HG03064 (cell line): ENCODE measurements at regions not wholly inside any gene's neighbourhood (a gene's known extent, or its start where the extent isn't known, plus 50 kb on each side); places are given as distances from the start of the nearest gene placed in this dataset.
A peak's percentile ranks its signal among the peaks of the same experiment; 100 is the strongest.
"Not testable (repeated sequence)": the region's sequence is repeated elsewhere in the genome, so short reads cannot be mapped to it uniquely, and the experiment has no call there.

Experiments
- ATAC-seq: cut with Tn5 transposase; IDR thresholded peaks from one replicate; pipeline ENCODE4 v1.9.1; 2021; ENCODE audit warnings: low read depth; ENCODE audit not compliant: unreplicated experiment

- ATAC-seq = no peak
These were observed 51.5 kb upstream of the GRM3 start for GRCh38 chr7:86592185-86592584.

DNA sequence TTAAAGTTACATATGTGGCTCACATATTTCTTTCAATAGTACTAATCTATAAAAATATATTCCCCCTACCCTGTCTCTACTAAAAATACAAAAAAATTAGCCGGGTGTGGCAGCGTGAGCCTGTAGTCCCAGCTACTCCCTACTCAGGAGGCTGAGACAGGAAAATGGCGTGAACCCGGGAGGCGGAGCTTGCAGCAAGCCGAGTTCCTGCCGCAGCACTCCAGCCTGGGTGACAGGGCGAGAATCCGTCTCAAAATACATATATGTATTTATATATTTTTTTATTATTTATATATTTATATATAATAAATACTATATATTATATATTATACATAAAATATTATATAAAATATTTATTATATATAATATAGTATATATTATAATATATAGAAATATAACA, 69.7 kb upstream of the GRM3 start:
- no peak for ATAC-seq

DNA sequence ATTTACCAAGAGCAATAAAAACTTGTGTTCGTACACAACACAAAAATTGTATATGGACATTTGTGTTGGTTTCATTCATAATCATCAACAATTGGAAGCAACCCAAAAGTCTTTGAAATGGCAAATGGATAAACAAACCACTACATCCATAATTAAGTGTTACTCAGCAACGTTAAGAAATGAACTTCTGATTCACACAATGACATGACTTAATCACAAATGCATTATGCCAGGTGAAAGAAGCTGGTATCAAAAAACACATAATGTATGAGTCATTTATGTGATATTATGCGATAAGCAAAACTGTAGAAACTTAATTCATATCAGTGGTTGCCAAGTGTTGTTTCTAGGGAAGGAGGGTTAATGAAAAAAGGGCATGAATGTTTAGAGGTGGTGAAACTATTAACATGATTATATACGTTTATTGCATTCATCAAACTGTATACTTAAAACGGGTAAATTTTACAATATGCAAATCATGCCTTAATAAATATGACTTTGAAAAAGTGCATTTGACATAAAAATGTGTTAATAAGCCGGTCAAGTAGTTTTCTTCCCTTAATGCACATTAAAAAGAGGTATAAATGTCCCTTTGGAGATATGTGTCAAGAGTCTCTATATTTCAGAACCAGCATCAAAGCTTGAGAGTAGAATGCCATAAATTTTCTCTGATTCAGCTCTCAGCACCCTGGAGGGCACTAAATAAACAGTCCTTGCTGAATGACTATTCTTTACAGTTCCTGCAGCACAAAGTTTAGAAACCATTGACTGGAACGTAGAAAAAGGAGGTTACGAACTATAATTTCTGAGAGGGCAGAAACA, 84.8 kb upstream of the GRM3 start:
- ATAC-seq = no peak

DNA sequence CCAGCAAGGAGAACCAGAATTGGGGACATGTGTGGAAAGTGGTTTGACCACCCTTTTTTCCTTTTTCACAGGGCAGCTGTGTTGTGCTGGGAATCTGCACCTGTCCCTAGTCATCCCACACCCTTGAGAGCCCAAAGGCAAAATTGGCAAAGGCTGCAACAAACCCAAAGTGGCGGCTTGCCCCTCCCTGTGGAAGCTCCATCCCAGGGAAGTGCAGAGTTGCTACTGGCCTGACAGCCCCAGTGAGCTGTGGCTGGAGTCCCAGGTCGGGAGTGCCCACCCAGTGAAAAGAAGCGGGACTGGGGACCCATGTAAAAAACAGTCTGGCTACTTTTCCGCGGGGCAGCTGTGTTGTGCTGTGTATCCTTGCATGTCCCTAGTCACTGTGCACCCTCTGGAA, 109.1 kb upstream of the GRM3 start:
- no peak for ATAC-seq

GRCh38 chr7:86504229-86504628, 139.5 kb upstream of the GRM3 start:
- no peak for ATAC-seq

GRCh38 chr7:86499986-86500385, 143.7 kb upstream of the GRM3 start:
- ATAC-seq = no peak

DNA sequence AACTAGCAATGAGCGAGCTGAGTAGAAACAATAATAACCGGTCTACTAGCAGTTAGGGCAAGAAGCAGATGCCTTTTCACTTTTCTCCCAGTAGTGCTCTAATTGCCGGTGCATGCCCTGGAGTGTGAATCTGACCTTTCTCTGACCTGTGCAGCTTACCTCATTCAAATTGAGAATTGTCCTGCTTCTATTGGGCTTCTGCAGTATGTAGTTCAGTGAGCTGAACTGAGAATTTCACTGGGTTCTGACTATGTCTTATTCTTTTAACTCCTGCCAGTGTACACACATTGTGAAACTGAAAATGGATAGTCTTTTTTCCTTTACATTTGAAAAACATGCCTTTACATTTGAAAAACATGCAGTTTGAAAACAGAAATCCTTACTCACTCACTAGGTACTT, 157.9 kb upstream of the GRM3 start:
- no peak for ATAC-seq

- no peak for ATAC-seq
These were observed 164.6 kb upstream of the GRM3 start for GRCh38 chr7:86479144-86479543.

GRCh38 chr7:86477343-86477935, 166.3 kb upstream of the GRM3 start:
- ATAC-seq = no peak

- ATAC-seq = no peak
These were observed 172.9 kb upstream of the GRM3 start for GRCh38 chr7:86470763-86471162.

DNA sequence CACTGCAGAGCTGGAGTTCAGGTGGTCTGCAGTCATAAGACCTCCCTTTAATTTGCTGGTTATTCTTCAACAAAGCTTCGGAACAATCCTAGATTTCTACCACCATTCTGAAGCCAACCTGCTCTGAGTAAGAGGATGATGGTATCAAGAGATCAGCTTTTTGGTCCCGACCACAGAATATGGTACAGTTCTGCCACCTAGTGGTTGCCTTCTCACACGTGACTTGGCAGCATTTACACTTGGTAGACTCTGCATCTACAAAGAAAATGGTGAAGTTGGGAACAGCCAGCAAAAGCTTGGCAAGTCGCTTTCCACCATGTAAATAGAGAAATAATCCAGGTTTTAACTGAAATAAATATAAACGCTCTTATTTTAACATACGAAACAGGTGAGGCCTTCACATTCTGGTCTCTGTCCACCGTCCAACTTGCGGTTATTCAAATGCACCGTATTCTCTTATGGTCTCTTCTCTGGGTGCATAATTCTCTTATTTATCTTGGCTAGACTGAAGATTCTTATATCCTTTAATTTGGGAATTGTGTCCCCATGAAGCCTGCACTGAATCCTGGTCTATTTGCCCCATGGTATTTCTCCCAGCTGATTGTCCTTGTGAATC, 173.9 kb upstream of the GRM3 start:
- peak; percentile 89 for ATAC-seq

GRCh38 chr7:86454753-86455152, 189.0 kb upstream of the GRM3 start:
- ATAC-seq = no peak

- ATAC-seq = no peak
These were observed 190.3 kb upstream of the GRM3 start for GRCh38 chr7:86453454-86453853.

DNA sequence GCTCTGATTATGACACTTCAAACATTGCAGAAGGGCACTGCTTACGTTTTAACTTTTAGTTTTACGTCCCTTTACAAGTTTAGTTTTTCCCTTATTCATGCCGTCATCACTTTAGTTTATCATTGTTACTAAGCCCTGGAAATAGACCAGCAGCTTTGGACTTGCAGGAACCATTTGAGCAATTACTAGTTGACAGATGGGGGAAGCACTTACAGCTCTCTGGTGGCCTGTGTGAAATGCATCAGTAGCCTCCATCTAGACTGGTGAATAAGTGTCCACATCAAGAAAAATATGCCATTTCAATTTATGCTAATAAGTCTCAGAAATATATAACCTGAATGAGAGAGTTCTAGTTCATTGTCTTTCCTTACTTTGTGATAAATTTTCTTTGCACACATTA, 194.9 kb upstream of the GRM3 start:
- ATAC-seq = no peak

DNA sequence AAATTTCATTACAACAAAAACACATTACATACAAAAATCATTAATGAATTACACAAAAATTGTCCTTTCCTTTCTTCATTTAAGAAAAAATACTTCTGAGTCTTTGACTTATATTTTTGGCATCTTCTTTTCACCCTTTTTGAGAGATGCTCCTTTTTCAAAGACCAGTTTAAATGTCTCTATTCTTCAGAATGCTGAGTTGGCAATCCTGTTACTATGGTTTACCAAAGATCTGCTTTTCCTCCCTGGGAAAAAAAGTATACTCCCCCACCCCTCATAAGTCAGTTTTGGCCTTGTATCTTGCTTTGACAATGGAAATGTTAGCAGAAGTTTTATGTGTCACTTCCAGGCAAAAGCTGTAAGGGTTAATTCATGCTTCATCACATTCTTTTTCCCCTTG, 198.4 kb upstream of the GRM3 start:
- no peak for ATAC-seq

DNA sequence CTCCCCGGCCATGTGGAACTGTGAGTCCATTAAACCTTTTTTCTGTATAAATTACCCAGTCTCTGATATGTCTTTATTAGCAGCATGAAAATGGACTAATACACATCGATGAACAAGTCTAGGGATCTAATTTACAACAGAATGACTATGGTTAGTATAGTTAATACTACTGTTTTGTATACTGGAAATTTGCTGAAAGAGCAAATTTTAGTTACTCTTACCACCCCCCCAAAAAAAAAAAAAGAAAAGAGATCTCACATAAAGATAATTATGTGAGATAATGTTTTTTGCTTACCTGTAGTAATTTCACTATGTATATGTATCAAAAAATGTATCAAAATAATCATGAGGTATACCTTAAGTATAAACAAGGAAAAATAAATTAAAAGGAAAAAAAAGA, 199.5 kb upstream of the GRM3 start:
- ATAC-seq = no peak

- not testable (repeated sequence) for ATAC-seq
These were observed 203.3 kb upstream of the GRM3 start for GRCh38 chr7:86440420-86440819.

GRCh38 chr7:86437951-86438450, 205.7 kb upstream of the GRM3 start:
- no peak for ATAC-seq

DNA sequence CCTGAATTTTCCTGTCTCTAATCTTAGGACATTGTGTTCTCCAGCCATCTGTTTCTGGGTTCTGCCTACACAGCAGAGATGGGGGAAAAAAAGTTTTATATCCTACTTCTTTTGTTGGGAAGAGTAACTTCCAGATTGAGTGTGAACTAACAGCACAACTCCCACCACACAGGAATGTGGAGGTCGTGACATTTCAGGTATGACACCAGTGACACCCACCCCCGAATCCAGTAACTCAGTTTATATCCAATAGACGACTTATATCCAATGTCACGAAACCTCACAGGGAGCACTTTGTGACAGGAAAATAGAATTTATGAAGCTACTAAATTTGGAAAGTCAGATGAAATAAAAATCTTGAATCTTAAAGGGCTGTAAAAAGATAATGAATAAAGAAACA, 211.9 kb upstream of the GRM3 start:
- ATAC-seq = no peak

GRCh38 chr7:86411814-86412213, 231.9 kb upstream of the GRM3 start:
- ATAC-seq = no peak

- no peak for ATAC-seq
These were observed 236.4 kb upstream of the GRM3 start for GRCh38 chr7:86407291-86407690.

GRCh38 chr7:86391813-86392212, 251.9 kb upstream of the GRM3 start:
- no peak for ATAC-seq
